ENCODE measurements at regions not wholly inside any gene's neighbourhood (a gene's known extent, or its start where the extent isn't known, plus 50 kb on each side); places are given as distances from the start of the nearest gene placed in this dataset.

GRCh38 chr14:26281280-26281998, 316.4 kb downstream of the NOVA1 start:
- Histone ChIP-seq H3K27me3 (replicated peaks; ENCODE audit: insufficient read depth, low read depth, low read length, poor library complexity) (no peaks in the 10 kb centered on the region), H3K27ac (ENCODE audit: low read depth, low read length, poor library complexity, severe bottlenecking) (no peak overlapping the region), H3K4me3 (ENCODE audit: low read depth, low read length, poor library complexity, severe bottlenecking) (no peak overlapping the region), H3K4me1 (ENCODE audit: insufficient read depth, low read length, poor library complexity, severe bottlenecking) (no peaks in the 10 kb centered on the region), H3K9me3 (ENCODE audit: low read depth, low read length, poor library complexity, severe bottlenecking) (no peaks in the 10 kb centered on the region), H3K36me3 (ENCODE audit: insufficient read depth, low read length, poor library complexity, severe bottlenecking) (no peaks in the 10 kb centered on the region)
- intact Hi-C loops (cut with micrococcal nuclease; ENCODE audit: unreplicated experiment), result no loop called here
- CTCF ChIA-PET, result no interaction called here
- POLR2A ChIA-PET (ENCODE audit: low non-redundant PET), result no interaction called here
- peak; percentile 44 for DNase-seq (ENCODE audit: low spot score)
- TSS peak; percentile 64 for BruUV-seq (replicated peaks)
- TF ChIP-seq CTCF (conservative IDR thresholded peaks at IDR 0.05; ENCODE audit: low read depth, low read length) (no peak), EZH2 (IDR thresholded peaks at IDR 0.05; ENCODE audit: borderline replicate concordance, low read depth, low read length, poor library complexity, severe bottlenecking) (no peak)

- POLR2A ChIA-PET (ENCODE audit: low non-redundant PET), result no interaction called here
- no peaks in the 10 kb centered on the region for H3K36me3 ChIP-seq (ENCODE audit: insufficient read depth, low read length, poor library complexity, severe bottlenecking)
- no TSS peak for BruUV-seq (replicated peaks)
- peak; percentile 62 for DNase-seq (ENCODE audit: low spot score)
- no peaks in the 10 kb centered on the region for H3K9me3 ChIP-seq (ENCODE audit: low read depth, low read length, poor library complexity, severe bottlenecking)
- no peaks in the 10 kb centered on the region for H3K4me1 ChIP-seq (ENCODE audit: insufficient read depth, low read length, poor library complexity, severe bottlenecking)
- H3K27me3 ChIP-seq (replicated peaks; ENCODE audit: insufficient read depth, low read depth, low read length, poor library complexity), result no peaks in the 10 kb centered on the region
- intact Hi-C loops (cut with micrococcal nuclease; ENCODE audit: unreplicated experiment), result loop anchor here (2.0 kb wide), 1 partner anchor 444 kb away; no protein-coding TSS in a partner anchor
- TF ChIP-seq CTCF (conservative IDR thresholded peaks at IDR 0.05; ENCODE audit: low read depth, low read length) (peak; percentile 74), EZH2 (IDR thresholded peaks at IDR 0.05; ENCODE audit: borderline replicate concordance, low read depth, low read length, poor library complexity, severe bottlenecking) (no peak)
- CTCF ChIA-PET, result no interaction called here
- no peak overlapping the region for H3K27ac ChIP-seq (ENCODE audit: low read depth, low read length, poor library complexity, severe bottlenecking)
- no peak overlapping the region for H3K4me3 ChIP-seq (ENCODE audit: low read depth, low read length, poor library complexity, severe bottlenecking)
These were observed 321.1 kb downstream of the NOVA1 start for GRCh38 chr14:26276757-26277156.

GRCh38 chr14:26265170-26265685, 332.6 kb downstream of the NOVA1 start:
- BruUV-seq (replicated peaks), result no TSS peak
- no peak overlapping the region for H3K27ac ChIP-seq (ENCODE audit: low read depth, low read length, poor library complexity, severe bottlenecking)
- no peaks in the 10 kb centered on the region for H3K9me3 ChIP-seq (ENCODE audit: low read depth, low read length, poor library complexity, severe bottlenecking)
- no peak for DNase-seq (ENCODE audit: low spot score)
- CTCF ChIA-PET, result no interaction called here
- intact Hi-C loops (cut with micrococcal nuclease; ENCODE audit: unreplicated experiment), result no loop called here
- no peak overlapping the region for H3K4me3 ChIP-seq (ENCODE audit: low read depth, low read length, poor library complexity, severe bottlenecking)
- POLR2A ChIA-PET (ENCODE audit: low non-redundant PET), result no interaction called here
- H3K27me3 ChIP-seq (replicated peaks; ENCODE audit: insufficient read depth, low read depth, low read length, poor library complexity), result no peaks in the 10 kb centered on the region
- no peak for TF ChIP-seq EZH2 (IDR thresholded peaks at IDR 0.05; ENCODE audit: borderline replicate concordance, low read depth, low read length, poor library complexity, severe bottlenecking)
- TF ChIP-seq CTCF (conservative IDR thresholded peaks at IDR 0.05; ENCODE audit: low read depth, low read length), result no peak
- no peaks in the 10 kb centered on the region for H3K4me1 ChIP-seq (ENCODE audit: insufficient read depth, low read length, poor library complexity, severe bottlenecking)
- H3K36me3 ChIP-seq (ENCODE audit: insufficient read depth, low read length, poor library complexity, severe bottlenecking), result no peaks in the 10 kb centered on the region

Data from A673 (cell line).